ENCODE measurements at regions not wholly inside any gene's neighbourhood (a gene's known extent, or its start where the extent isn't known, plus 50 kb on each side); places are given as distances from the start of the nearest gene placed in this dataset.

DNA sequence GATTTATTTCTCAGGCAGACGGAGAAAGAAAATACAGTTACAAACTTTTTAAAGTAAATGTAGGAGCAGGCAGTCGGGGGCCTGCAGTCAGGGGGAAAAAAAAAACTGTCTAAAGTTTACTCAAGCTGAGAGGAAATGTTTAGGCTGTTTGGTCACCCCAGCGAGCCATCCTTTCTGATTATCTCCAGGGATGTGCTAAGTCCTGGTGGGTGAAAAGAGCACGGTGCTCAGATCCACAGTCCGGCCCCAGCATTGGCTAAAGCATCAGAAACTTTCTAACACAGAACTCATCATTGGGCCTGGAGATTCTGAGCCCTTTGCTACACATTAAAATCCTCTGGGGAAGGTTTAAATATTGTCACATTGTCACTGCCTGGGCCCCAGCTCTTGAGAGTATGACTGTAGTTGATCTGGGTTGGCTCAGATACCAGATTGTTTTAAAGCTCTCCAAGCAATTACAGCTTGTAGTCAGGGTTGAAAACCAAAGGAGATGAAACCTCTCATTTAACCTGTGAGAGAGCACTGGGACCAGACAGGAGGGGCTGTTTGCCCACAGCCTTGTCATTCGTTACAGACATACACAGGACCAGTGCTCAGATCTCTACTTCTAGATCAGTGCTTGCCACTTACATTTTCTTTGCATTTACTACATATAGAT, 131.1 kb upstream of the HTR2A start:
- Histone ChIP-seq H3K4me1 (peaks cover 0 to 2% (median 0%) of the 10 kb centered on the region in 12 donors), H3K9me3 (no peaks in the 10 kb centered on the region), H3K4me3 (no peak overlapping the region), H3K27me3 (no peaks in the 10 kb centered on the region), H3K36me3 (no peaks in the 10 kb centered on the region), H3K27ac (no peak overlapping the region)
- DNase-seq = no peak
- TF ChIP-seq, protein P1, sequence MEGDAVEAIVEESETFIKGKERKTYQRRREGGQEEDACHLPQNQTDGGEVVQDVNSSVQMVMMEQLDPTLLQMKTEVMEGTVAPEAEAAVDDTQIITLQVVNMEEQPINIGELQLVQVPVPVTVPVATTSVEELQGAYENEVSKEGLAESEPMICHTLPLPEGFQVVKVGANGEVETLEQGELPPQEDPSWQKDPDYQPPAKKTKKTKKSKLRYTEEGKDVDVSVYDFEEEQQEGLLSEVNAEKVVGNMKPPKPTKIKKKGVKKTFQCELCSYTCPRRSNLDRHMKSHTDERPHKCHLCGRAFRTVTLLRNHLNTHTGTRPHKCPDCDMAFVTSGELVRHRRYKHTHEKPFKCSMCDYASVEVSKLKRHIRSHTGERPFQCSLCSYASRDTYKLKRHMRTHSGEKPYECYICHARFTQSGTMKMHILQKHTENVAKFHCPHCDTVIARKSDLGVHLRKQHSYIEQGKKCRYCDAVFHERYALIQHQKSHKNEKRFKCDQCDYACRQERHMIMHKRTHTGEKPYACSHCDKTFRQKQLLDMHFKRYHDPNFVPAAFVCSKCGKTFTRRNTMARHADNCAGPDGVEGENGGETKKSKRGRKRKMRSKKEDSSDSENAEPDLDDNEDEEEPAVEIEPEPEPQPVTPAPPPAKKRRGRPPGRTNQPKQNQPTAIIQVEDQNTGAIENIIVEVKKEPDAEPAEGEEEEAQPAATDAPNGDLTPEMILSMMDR (IDR thresholded peaks at IDR 0.05) = no peak
- TF ChIP-seq POLR2A (IDR thresholded peaks at IDR 0.05) = no peak
- intact Hi-C loops (cut with DNase I) = no loop called here
- WGBS, 4 donors = 36 to 44% (median 40%) methylated on average over 6 of the region's 6 CpGs
- ATAC-seq = no peak

DNA sequence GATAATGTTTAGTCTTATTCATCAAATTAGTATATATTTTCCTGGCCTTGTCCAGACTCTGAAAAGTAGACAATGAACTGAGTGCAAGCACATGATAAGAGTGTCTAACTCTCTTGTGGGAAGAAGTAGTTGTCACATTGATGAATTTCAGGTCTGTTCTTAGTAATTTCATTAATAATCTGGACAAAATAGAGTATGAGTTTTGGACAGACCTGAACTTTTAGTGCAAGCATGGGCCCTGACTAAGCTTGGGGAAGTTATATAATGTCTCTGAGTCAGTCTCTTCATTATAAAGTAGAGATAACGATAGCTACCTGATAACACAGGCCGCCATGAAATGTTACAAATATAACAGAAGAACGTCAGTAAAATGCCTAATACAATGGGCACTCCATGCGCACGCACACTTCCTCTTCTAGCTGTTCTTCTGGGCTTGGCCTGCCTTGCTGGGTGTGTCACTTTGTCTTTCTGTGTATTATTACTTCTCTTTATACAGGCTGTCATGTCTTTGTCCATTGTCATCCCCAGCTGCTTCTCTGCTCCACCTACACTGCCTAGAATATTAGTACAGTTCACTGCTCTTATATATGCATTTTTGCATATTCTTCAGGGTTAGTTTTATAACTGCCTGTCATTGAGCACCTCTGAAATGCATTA, 129.1 kb upstream of the HTR2A start:
- WGBS, 4 donors = 47 to 65% (median 51%) methylated on average over 5 of the region's 5 CpGs
- DNase-seq = no peak
- TF ChIP-seq, protein P1 (IDR thresholded peaks at IDR 0.05) = no peak
- TF ChIP-seq POLR2A (IDR thresholded peaks at IDR 0.05) = no peak
- Histone ChIP-seq H3K9me3 (no peaks in the 10 kb centered on the region), H3K27ac (no peak overlapping the region), H3K4me1 (no peaks in the 10 kb centered on the region), H3K4me3 (no peak overlapping the region), H3K36me3 (no peaks in the 10 kb centered on the region), H3K27me3 (no peaks in the 10 kb centered on the region)
- ATAC-seq = no peak
- intact Hi-C loops (cut with DNase I) = no loop called here

DNA sequence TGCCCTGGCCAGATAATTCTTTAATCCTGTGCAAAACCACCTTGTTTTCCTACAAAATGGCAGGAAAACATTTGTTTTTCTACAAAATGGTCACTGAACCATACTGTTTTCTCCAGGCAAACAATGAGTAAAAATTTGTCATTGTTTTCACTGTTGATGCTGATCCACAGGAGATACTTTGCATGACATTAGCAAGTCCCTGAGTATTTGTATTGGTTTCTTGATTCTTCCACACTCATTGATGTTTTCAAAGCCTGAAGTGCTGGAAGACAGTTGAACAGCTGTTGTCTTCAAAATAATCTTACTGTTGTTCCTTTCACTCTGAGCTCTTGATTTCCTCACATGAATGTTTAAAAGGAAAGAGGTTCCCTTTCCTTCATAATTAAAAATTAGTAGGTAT, 123.1 kb upstream of the HTR2A start:
- Histone ChIP-seq H3K27ac (no peak overlapping the region), H3K4me3 (no peak overlapping the region), H3K4me1 (no peaks in the 10 kb centered on the region), H3K36me3 (no peaks in the 10 kb centered on the region), H3K9me3 (peaks cover 0 to 4% (median 0%) of the 10 kb centered on the region in 12 donors), H3K27me3 (no peaks in the 10 kb centered on the region)
- DNase-seq (no peak), ATAC-seq (no peak)
- intact Hi-C loops (cut with DNase I) = no loop called here
- TF ChIP-seq, protein P1 (IDR thresholded peaks at IDR 0.05) = no peak
- TF ChIP-seq POLR2A (IDR thresholded peaks at IDR 0.05) = no peak

DNA sequence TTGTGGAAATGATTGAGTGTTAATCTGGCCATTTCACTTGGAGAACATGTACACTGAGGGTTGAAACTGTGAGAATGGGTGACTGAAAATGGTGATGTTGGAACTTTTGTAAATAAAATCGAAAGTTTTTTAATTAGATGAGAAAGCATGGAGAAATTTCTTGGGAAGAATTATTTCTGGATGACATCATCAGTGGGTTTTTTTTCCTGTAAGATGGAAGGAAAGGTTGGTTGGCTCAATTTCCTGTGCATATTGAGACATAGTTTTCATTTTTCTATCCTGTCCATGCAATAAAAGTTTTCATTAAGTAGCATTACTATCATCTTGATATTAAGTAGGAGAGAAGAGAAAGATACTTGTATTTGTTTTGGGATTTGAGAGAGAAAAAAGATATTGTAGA, 120.6 kb upstream of the HTR2A start:
- 52 to 89% (median 72%) methylated on average over 1 of the region's 1 CpG for WGBS, 4 donors
- ATAC-seq = no peak
- intact Hi-C loops (cut with DNase I) = no loop called here

More for the DNA sequence above, 120.6 kb upstream of the HTR2A start:
- Histone ChIP-seq H3K27me3 (no peaks in the 10 kb centered on the region), H3K4me3 (no peak overlapping the region), H3K4me1 (no peaks in the 10 kb centered on the region), H3K36me3 (no peaks in the 10 kb centered on the region), H3K9me3 (peaks cover 0 to 4% (median 0%) of the 10 kb centered on the region in 12 donors), H3K27ac (no peak overlapping the region)
- no peak for TF ChIP-seq POLR2A (IDR thresholded peaks at IDR 0.05)
- TF ChIP-seq, protein P1 (IDR thresholded peaks at IDR 0.05) = no peak
- no peak for DNase-seq

All from heart left ventricle (tissue), 16 donors.